D721Med (cell line): ENCODE measurements at regions not wholly inside any gene's neighbourhood (a gene's known extent, or its start where the extent isn't known, plus 50 kb on each side); places are given as distances from the start of the nearest gene placed in this dataset.

Source experiments
- DNase-seq: peaks from one replicate; pipeline ENCODE4 v3.0.0; 2011; ENCODE audit warnings: low spot score; ENCODE audit not compliant: insufficient read length
- FAIRE-seq: peaks from 2 replicates; lab custom pipeline; 2011; peaks lifted over from hg19 to GRCh38; lab: Jason Lieb, UNC
- TF ChIP-seq, protein P1 (sequence below): IDR thresholded peaks from 2 replicates; pipeline ENCODE4 v1.5.1; 2012; ENCODE audit warnings: mild to moderate bottlenecking, control low read depth; ENCODE audit not compliant: insufficient read depth; ENCODE audit errors: missing control alignments

DNA sequence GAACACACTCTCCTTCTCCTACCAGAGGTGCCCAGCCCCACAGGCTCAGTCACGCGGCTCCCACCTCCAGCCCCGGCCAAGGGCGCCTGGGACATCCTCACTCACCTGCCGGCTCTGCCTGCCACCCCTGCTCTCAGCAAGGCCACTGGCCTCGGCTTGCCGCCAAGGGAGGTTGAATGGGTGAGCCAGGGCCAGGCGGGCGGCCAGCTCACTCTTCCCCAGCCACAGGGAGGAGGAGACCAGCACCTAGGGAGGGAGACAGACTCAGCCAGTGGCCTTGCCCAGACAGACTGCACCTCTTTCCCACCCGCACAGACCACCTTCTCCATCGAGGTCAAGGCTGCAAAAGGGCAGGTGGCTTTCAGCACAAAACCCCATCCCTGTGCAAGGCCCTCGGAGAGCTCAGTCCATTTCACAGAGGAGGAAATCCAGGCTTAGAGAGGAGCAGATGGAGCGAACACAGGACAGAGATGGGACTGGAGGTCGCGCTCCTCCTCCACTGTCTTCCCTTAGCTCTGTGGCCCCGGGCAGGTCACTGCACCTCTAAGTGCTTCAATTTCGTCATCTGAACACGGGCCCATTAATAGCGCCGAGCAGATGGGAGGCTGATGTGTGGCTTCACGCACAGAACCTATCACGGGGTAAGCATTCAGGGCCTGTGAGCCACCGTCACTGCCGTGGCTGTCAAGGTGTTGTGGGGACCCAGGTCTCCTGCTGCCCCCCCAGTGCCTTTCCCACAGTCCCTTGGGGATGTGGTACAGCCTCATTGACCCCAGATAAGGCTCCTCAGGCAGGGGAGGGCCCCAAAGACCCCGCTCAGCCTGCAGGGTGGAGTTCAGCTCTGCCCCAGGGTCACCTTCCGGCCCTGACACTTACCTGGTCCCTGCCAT is 56.1 kb downstream of the RMI2 start:
- no peak for FAIRE-seq
- TF ChIP-seq, protein P1, sequence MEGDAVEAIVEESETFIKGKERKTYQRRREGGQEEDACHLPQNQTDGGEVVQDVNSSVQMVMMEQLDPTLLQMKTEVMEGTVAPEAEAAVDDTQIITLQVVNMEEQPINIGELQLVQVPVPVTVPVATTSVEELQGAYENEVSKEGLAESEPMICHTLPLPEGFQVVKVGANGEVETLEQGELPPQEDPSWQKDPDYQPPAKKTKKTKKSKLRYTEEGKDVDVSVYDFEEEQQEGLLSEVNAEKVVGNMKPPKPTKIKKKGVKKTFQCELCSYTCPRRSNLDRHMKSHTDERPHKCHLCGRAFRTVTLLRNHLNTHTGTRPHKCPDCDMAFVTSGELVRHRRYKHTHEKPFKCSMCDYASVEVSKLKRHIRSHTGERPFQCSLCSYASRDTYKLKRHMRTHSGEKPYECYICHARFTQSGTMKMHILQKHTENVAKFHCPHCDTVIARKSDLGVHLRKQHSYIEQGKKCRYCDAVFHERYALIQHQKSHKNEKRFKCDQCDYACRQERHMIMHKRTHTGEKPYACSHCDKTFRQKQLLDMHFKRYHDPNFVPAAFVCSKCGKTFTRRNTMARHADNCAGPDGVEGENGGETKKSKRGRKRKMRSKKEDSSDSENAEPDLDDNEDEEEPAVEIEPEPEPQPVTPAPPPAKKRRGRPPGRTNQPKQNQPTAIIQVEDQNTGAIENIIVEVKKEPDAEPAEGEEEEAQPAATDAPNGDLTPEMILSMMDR = no peak

DNA sequence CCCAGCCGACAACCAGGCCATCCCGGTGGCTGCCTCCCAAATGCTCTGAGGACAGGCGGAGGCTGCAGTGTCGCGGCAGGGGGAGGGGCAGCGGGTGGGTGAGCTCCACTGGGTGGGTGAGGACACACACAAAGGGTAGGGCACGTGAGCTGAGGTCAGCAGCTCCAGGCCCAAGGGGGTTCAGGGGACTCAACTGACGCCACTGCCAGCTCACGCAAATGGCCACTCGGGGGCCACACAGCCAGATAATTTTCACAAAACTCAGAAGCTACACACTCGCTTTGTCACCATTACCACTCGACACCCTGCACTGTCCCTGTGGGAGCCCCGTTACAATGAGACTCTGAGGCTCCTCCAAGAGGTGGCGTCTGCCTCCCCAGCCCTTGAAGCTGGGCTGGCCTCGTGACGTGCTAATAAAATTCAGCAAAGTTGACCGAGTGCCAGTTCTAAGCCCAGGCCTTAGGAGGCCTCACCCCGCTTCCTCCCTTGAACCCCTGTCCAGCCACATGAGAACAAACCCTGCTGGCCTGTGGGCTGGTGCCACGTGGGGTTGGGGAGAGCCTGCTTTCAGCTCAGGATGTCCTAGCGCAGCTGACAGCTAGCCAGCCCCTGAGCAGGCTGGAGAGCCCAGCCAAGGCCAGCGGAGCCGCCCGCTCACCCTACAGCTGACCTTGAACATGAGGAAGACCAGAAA is 56.9 kb downstream of the RMI2 start:
- TF ChIP-seq, protein P1 = no peak
- DNase-seq (no peak), FAIRE-seq (no peak)

More for the DNA sequence above, 56.1 kb downstream of the RMI2 start:
- DNase-seq = no peak

DNA sequence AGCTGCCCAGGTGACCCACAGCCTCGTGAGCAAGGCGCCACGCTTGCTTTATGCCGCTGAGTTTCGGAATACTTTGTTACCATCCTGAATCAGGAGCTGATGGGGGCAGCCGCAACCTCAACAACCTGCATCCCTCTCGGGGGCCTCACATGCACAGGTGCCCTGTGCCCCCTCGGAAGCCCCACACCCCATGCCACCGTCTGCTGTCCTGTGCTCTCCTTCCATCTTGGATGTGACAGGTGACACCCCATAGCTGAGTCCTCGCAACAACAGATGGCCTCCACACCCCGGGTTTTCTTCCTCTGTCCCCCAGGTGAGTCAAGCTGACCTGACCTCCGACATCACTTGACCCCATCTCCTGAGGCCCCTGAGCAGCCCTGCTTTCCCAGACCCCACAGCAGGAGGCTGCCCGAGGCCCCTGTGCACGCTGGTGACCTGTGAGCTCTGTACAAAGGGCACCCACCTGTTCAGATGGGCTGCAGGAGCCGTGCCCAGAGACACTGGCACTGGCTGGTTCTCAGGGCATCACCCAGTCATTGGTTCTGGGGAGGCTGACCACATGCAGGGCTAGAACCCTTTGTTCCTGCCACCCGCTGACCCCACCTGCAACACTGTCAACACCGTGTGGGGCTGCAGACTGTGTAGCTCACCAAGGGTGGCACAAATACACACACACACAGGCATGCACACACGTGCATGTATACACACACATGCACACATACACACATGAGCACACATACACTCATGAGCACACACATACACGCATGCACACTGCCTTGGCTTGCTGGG is 57.7 kb downstream of the RMI2 start:
- DNase-seq (no peak), FAIRE-seq (no peak)
- TF ChIP-seq, protein P1 = no peak

DNA sequence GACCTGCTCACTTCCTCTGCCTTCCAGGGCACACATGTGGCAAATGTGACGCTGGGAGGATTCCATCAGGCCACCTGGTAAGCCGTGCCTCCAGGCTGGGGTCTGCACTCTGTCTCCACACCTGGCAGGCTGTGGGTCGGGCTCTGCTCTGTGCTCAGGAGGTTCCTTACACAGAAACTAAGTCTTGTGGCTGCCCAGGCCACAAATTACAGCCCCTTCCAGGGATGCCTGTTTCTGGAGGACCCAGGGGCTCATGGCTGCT is 58.2 kb downstream of the RMI2 start:
- TF ChIP-seq, protein P1 = no peak
- DNase-seq = no peak
- FAIRE-seq = no peak

DNA sequence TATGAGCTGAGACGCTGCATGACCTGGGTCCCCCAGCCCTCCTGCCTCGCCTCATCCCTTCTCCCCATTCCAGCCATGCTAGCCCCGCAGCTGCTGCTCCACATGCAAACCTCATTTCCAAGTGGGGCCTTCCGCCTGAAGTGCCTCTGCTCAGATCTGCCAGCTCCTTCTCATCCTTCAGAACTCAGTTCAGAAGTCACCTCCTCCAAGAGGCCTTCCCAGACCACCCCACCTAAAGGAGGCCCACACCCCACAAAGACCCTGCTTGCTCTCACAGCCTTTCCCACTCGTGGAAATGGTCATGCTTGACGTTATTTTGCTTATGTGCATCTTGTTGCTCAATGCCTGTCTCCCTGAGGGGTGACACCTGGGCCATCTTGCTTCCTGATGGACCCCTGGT is 58.7 kb downstream of the RMI2 start:
- TF ChIP-seq, protein P1 = no peak
- no peak for DNase-seq
- no peak for FAIRE-seq

DNA sequence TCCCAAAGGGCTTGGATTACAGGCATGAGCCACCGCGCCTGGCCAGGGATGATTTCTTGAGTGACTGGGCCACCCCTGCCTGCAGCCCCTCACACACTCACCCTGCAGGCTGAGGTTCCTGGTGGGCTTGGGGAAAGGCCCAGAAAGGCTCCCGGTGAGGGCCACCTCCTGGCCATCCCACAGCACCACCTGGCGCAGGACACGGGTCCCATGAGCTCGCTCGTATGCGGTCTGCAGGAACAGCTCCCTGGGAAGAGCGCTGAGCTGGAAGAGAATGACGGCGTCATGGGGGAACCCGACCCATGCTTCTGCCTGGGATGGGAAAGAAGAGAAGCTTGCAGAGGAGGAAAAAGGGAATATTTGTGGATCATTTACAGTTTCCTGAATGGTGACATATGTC is 59.3 kb downstream of the RMI2 start:
- FAIRE-seq = no peak
- no peak for DNase-seq

More for the DNA sequence above, 59.3 kb downstream of the RMI2 start:
- TF ChIP-seq, protein P1 = no peak
